ENCODE measurements at regions not wholly inside any gene's neighbourhood (a gene's known extent, or its start where the extent isn't known, plus 50 kb on each side); places are given as distances from the start of the nearest gene placed in this dataset.

GRCh38 chr10:33935350-33935749 lies 600.9 kb upstream of the NRP1 start:
- Histone ChIP-seq H3K27ac (ENCODE audit: poor library complexity, severe bottlenecking) (no peak overlapping the region), H3K36me3 (ENCODE audit: low read depth) (no peaks in the 10 kb centered on the region), H3K9me3 (ENCODE audit: severe bottlenecking) (no peaks in the 10 kb centered on the region), H3K27me3 (ENCODE audit: insufficient read depth, poor library complexity, severe bottlenecking) (no peaks in the 10 kb centered on the region), H3K4me3 (ENCODE audit: severe bottlenecking) (no peak overlapping the region), H3K4me1 (ENCODE audit: insufficient read depth, poor library complexity, severe bottlenecking) (no peaks in the 10 kb centered on the region)
- DNase-seq (ENCODE audit: low spot score) (no peak), ATAC-seq (ENCODE audit: low read depth) (no peak)
- TF ChIP-seq CTCF (IDR thresholded peaks at IDR 0.05; ENCODE audit: poor library complexity, severe bottlenecking) = no peak

GRCh38 chr10:33930079-33930478 lies 595.6 kb upstream of the NRP1 start:
- ATAC-seq (ENCODE audit: low read depth) (no peak), DNase-seq (ENCODE audit: low spot score) (no peak)
- Histone ChIP-seq H3K9me3 (ENCODE audit: severe bottlenecking) (no peaks in the 10 kb centered on the region), H3K36me3 (ENCODE audit: low read depth) (no peaks in the 10 kb centered on the region), H3K27ac (ENCODE audit: poor library complexity, severe bottlenecking) (no peak overlapping the region), H3K4me3 (ENCODE audit: severe bottlenecking) (no peak overlapping the region), H3K4me1 (ENCODE audit: insufficient read depth, poor library complexity, severe bottlenecking) (peaks cover 18% of the 10 kb centered on the region), H3K27me3 (ENCODE audit: insufficient read depth, poor library complexity, severe bottlenecking) (no peaks in the 10 kb centered on the region)
- TF ChIP-seq CTCF (IDR thresholded peaks at IDR 0.05; ENCODE audit: poor library complexity, severe bottlenecking) = no peak

- peaks cover 18% of the 10 kb centered on the region for H3K4me1 ChIP-seq (ENCODE audit: insufficient read depth, poor library complexity, severe bottlenecking)
- peak; percentile 94 for DNase-seq (ENCODE audit: low spot score)
- H3K27me3 ChIP-seq (ENCODE audit: insufficient read depth, poor library complexity, severe bottlenecking) = no peaks in the 10 kb centered on the region
- no peak for TF ChIP-seq CTCF (IDR thresholded peaks at IDR 0.05; ENCODE audit: poor library complexity, severe bottlenecking)
- peak; percentile 96 for ATAC-seq (ENCODE audit: low read depth)
- H3K4me3 ChIP-seq (ENCODE audit: severe bottlenecking) = no peak overlapping the region
- no peaks in the 10 kb centered on the region for H3K9me3 ChIP-seq (ENCODE audit: severe bottlenecking)
- no peaks in the 10 kb centered on the region for H3K36me3 ChIP-seq (ENCODE audit: low read depth)
- H3K27ac ChIP-seq (ENCODE audit: poor library complexity, severe bottlenecking) = peak overlapping the region; percentile 36
These were observed 592.9 kb upstream of the NRP1 start for GRCh38 chr10:33927347-33927746.

GRCh38 chr10:33921970-33922605 lies 587.6 kb upstream of the NRP1 start:
- H3K4me1 ChIP-seq (ENCODE audit: insufficient read depth, poor library complexity, severe bottlenecking) = peaks cover 7% of the 10 kb centered on the region
- DNase-seq (ENCODE audit: low spot score) (no peak), ATAC-seq (ENCODE audit: low read depth) (no peak)
- H3K27me3 ChIP-seq (ENCODE audit: insufficient read depth, poor library complexity, severe bottlenecking) = no peaks in the 10 kb centered on the region
- no peak overlapping the region for H3K27ac ChIP-seq (ENCODE audit: poor library complexity, severe bottlenecking)
- no peak for TF ChIP-seq CTCF (IDR thresholded peaks at IDR 0.05; ENCODE audit: poor library complexity, severe bottlenecking)
- H3K9me3 ChIP-seq (ENCODE audit: severe bottlenecking) = no peaks in the 10 kb centered on the region
- H3K36me3 ChIP-seq (ENCODE audit: low read depth) = no peaks in the 10 kb centered on the region
- H3K4me3 ChIP-seq (ENCODE audit: severe bottlenecking) = no peak overlapping the region

GRCh38 chr10:33920351-33920750 lies 585.9 kb upstream of the NRP1 start:
- H3K36me3 ChIP-seq (ENCODE audit: low read depth) = no peaks in the 10 kb centered on the region
- H3K4me3 ChIP-seq (ENCODE audit: severe bottlenecking) = no peak overlapping the region
- DNase-seq (ENCODE audit: low spot score) (no peak), ATAC-seq (ENCODE audit: low read depth) (no peak)
- H3K9me3 ChIP-seq (ENCODE audit: severe bottlenecking) = no peaks in the 10 kb centered on the region
- H3K27me3 ChIP-seq (ENCODE audit: insufficient read depth, poor library complexity, severe bottlenecking) = no peaks in the 10 kb centered on the region
- TF ChIP-seq CTCF (IDR thresholded peaks at IDR 0.05; ENCODE audit: poor library complexity, severe bottlenecking) = no peak
- no peaks in the 10 kb centered on the region for H3K4me1 ChIP-seq (ENCODE audit: insufficient read depth, poor library complexity, severe bottlenecking)
- no peak overlapping the region for H3K27ac ChIP-seq (ENCODE audit: poor library complexity, severe bottlenecking)
